ENCODE measurements at regions not wholly inside any gene's neighbourhood (a gene's known extent, or its start where the extent isn't known, plus 50 kb on each side); places are given as distances from the start of the nearest gene placed in this dataset.

- CTCF ChIA-PET = interaction anchor here (0.9 to 1.7 kb wide), 2 partner anchors 15 to 23 kb away, joined by 3 read pairs; no protein-coding TSS in a partner anchor
- BruUV-seq (replicated peaks) = no TSS peak
- SMC1A ChIA-PET (ENCODE audit: uncharacterized antibody, unreplicated experiment) = no interaction called here
- DNase-seq (ENCODE audit: low read depth, low spot score) (no peak), ATAC-seq (no peak), FAIRE-seq (no peak)
- 0% methylated on average over 1 of the region's 1 CpG for WGBS (ENCODE audit: insufficient coverage, insufficient replicate concordance, low lambda C conversion rate, missing lambda C conversion rate)
- H2AFZ ChIP-seq (ENCODE audit: control insufficient read depth, low read depth, low read length) = no peak overlapping the region
- intact Hi-C loops (cut with micrococcal nuclease; ENCODE audit: unreplicated experiment) (loop anchor here (10.0 kb wide), 1 partner anchor 190 kb away; no protein-coding TSS in a partner anchor), in situ Hi-C loops (cut with MboI) (no loop called here)
- no peak overlapping the region for H3K4me2 ChIP-seq (ENCODE audit: control insufficient read depth, insufficient read depth)
- RAD21 ChIA-PET (ENCODE audit: unreplicated experiment) = no interaction called here
- H3K27ac ChIP-seq (ENCODE audit: control insufficient read depth, insufficient read depth) = no peak overlapping the region
- H4K20me1 ChIP-seq (ENCODE audit: control insufficient read depth, insufficient read depth) = no peaks in the 10 kb centered on the region
- TF ChIP-seq PBX3 (IDR thresholded peaks at IDR 0.05; ENCODE audit: insufficient replicate concordance, low read depth, low read length) (no peak), PKNOX1 (IDR thresholded peaks at IDR 0.05) (no peak), SMC3 (IDR thresholded peaks at IDR 0.05; ENCODE audit: borderline replicate concordance, low read length) (no peak), PAX5 (IDR thresholded peaks at IDR 0.05; ENCODE audit: borderline replicate concordance, low read depth, low read length) (no peak), CBX5 (IDR thresholded peaks at IDR 0.05; ENCODE audit: low read depth) (no peak), CREB1 (IDR thresholded peaks at IDR 0.05; ENCODE audit: low read depth) (no peak), E4F1 (IDR thresholded peaks at IDR 0.05; ENCODE audit: borderline replicate concordance, partially characterized antibody) (no peak), DPF2 (IDR thresholded peaks at IDR 0.05) (no peak), ATF7 (IDR thresholded peaks at IDR 0.05; ENCODE audit: low read depth) (no peak), BACH1 (IDR thresholded peaks at IDR 0.05; ENCODE audit: borderline replicate concordance) (no peak), CUX1 (IDR thresholded peaks at IDR 0.05; ENCODE audit: insufficient replicate concordance, low read depth, low read length) (no peak), USF2 (IDR thresholded peaks at IDR 0.05; ENCODE audit: borderline replicate concordance, low read depth, low read length) (no peak), EP300 (IDR thresholded peaks at IDR 0.05; ENCODE audit: borderline replicate concordance in 1 of 2, control insufficient read depth in 1 of 2, low read depth in 2 of 2, low read length in 2 of 2) (no peak)
- H3K9me3 ChIP-seq (replicated peaks; ENCODE audit: control insufficient read depth, insufficient read depth, low read length) = no peaks in the 10 kb centered on the region
- no peaks in the 10 kb centered on the region for H3K27me3 ChIP-seq (replicated peaks in 1 of 2; ENCODE audit: control insufficient read depth in 2 of 2, insufficient read depth in 2 of 2, low read length in 1 of 2)
- H3K4me1 ChIP-seq (ENCODE audit: control insufficient read depth, insufficient read depth, low read length) = no peaks in the 10 kb centered on the region
- H3K79me2 ChIP-seq (ENCODE audit: control insufficient read depth, insufficient read depth, low read length) = no peaks in the 10 kb centered on the region
- H3K4me3 ChIP-seq = no peak overlapping the region
- no peak overlapping the region for H3K9ac ChIP-seq (ENCODE audit: control insufficient read depth, insufficient read depth, low read length)
- POLR2A ChIA-PET = no interaction called here
- no peaks in the 10 kb centered on the region for H3K36me3 ChIP-seq (ENCODE audit: control insufficient read depth in 2 of 2, insufficient read depth in 2 of 2, low read length in 1 of 2)
Measured at GRCh38 chr13:62324842-62325241, 909.2 kb upstream of the PCDH20 start.
